Epithelial cell of proximal tubule (primary cell): ENCODE measurements at regions not wholly inside any gene's neighbourhood (a gene's known extent, or its start where the extent isn't known, plus 50 kb on each side); places are given as distances from the start of the nearest gene placed in this dataset.
"Not testable (repeated sequence)": the region's sequence is repeated elsewhere in the genome, so short reads cannot be mapped to it uniquely, and the experiment has no call there.

ENCODE experiments used
- DNase-seq: peaks from one replicate; pipeline ENCODE4 v3.0.0-alpha.2; 2011; ENCODE audit warnings: low read depth
- H3K4me3 ChIP-seq: 2 replicates; pipeline ENCODE4 v1.5.1; 2011; ENCODE audit warnings: low read depth, mild to moderate bottlenecking, low read length
- TF ChIP-seq, protein P1 (sequence below): conservative IDR thresholded peaks from 2 replicates; pipeline ENCODE4 v1.5.1; 2012; ENCODE audit warnings: low read depth, mild to moderate bottlenecking, low read length

DNA sequence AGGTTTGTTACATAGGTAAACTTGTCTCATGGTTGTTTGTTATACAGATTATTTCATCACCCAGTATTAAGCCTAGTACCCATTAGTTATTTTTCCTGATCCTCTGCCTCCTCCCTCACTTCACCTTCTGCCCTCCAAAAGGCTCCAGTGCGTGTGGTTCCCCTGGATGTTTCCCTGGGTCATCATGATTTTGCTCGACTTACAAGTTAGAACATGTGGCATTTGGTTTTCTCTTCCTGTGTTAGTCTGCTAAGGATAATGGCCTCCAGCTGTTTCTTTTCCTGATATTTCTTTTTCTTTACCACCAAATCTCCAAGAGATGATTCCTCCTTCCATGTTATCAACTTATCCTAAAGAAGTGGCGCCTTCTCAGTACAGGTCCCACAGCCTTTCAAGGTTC lies 543.1 kb upstream of the ADGRL3 start:
- DNase-seq = no peak
- H3K4me3 ChIP-seq = no peak overlapping the region
- TF ChIP-seq, protein P1, sequence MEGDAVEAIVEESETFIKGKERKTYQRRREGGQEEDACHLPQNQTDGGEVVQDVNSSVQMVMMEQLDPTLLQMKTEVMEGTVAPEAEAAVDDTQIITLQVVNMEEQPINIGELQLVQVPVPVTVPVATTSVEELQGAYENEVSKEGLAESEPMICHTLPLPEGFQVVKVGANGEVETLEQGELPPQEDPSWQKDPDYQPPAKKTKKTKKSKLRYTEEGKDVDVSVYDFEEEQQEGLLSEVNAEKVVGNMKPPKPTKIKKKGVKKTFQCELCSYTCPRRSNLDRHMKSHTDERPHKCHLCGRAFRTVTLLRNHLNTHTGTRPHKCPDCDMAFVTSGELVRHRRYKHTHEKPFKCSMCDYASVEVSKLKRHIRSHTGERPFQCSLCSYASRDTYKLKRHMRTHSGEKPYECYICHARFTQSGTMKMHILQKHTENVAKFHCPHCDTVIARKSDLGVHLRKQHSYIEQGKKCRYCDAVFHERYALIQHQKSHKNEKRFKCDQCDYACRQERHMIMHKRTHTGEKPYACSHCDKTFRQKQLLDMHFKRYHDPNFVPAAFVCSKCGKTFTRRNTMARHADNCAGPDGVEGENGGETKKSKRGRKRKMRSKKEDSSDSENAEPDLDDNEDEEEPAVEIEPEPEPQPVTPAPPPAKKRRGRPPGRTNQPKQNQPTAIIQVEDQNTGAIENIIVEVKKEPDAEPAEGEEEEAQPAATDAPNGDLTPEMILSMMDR = no peak

- TF ChIP-seq, protein P1 = no peak
- no peak for DNase-seq
- no peak overlapping the region for H3K4me3 ChIP-seq
Observed at GRCh38 chr4:60657807-60658206, 542.3 kb upstream of the ADGRL3 start.

GRCh38 chr4:60663769-60664168 lies 536.4 kb upstream of the ADGRL3 start:
- TF ChIP-seq, protein P1 = no peak
- H3K4me3 ChIP-seq = no peak overlapping the region
- DNase-seq = no peak

- no peak overlapping the region for H3K4me3 ChIP-seq
- DNase-seq = no peak
Observed at GRCh38 chr4:60682901-60683300, 517.2 kb upstream of the ADGRL3 start.

GRCh38 chr4:60683357-60683756 lies 516.8 kb upstream of the ADGRL3 start:
- TF ChIP-seq, protein P1 = no peak
- DNase-seq = no peak
- H3K4me3 ChIP-seq = no peak overlapping the region

More at GRCh38 chr4:60682901-60683300, 517.2 kb upstream of the ADGRL3 start:
- TF ChIP-seq, protein P1 = no peak

GRCh38 chr4:60683973-60684372 lies 516.2 kb upstream of the ADGRL3 start:
- TF ChIP-seq, protein P1 = no peak
- H3K4me3 ChIP-seq = no peak overlapping the region
- no peak for DNase-seq

GRCh38 chr4:60696062-60696461 lies 504.1 kb upstream of the ADGRL3 start:
- not testable (repeated sequence) for H3K4me3 ChIP-seq, DNase-seq

GRCh38 chr4:60709061-60709460 lies 491.1 kb upstream of the ADGRL3 start:
- no peak for DNase-seq
- H3K4me3 ChIP-seq = no peak overlapping the region
- TF ChIP-seq, protein P1 = no peak
